ENCODE measurements at regions not wholly inside any gene's neighbourhood (a gene's known extent, or its start where the extent isn't known, plus 50 kb on each side); places are given as distances from the start of the nearest gene placed in this dataset.

GRCh38 chr7:31171216-31171785 is 119.2 kb downstream of the ADCYAP1R1 start:
- no peak overlapping the region for H3K4me3 ChIP-seq
- intact Hi-C loops (cut with DNase I), result no loop called here
- no peaks in the 10 kb centered on the region for H3K4me1 ChIP-seq
- WGBS, 2 donors, result 78 to 81% methylated on average over 9 of the region's 9 CpGs
- no peaks in the 10 kb centered on the region for H3K36me3 ChIP-seq
- no peaks in the 10 kb centered on the region for H3K9me3 ChIP-seq
- H3K27ac ChIP-seq, result no peak overlapping the region
- DNase-seq, result no peak
- TF ChIP-seq CTCF (IDR thresholded peaks at IDR 0.05), result no peak
- TF ChIP-seq POLR2A (IDR thresholded peaks at IDR 0.05), result no peak
- H3K27me3 ChIP-seq, result peaks cover 0 to 5% (median 0%) of the 10 kb centered on the region in 4 donors
